ENCODE measurements at regions not wholly inside any gene's neighbourhood (a gene's known extent, or its start where the extent isn't known, plus 50 kb on each side); places are given as distances from the start of the nearest gene placed in this dataset.

DNA sequence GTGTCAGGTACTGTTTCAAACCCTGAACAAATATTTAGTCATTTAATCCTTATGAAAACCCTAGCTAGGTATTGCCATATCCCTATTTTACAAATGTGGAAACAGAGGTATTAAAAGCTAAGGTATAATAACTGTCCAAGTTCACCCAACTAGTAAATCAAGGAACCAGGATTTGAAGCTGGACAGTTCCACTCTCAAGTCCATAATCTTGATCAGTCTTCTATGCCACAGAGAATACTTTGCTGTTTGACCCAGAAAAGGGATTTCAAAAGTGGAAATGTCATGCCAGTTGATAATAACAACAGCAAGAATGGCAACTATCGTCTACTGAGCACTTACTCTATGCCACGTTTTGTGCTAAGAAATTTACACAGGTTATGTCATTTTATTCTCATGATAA is 90.4 kb upstream of the KIT start:
- H3K4me3 ChIP-seq (ENCODE audit: low read depth, low read length): no peak overlapping the region
- no peak overlapping the region for H3K27ac ChIP-seq (ENCODE audit: low read depth, low read length)
- H3K9me3 ChIP-seq (ENCODE audit: control insufficient read depth, insufficient read depth, low read length): no peaks in the 10 kb centered on the region
- H3K27me3 ChIP-seq (ENCODE audit: control insufficient read depth, insufficient read depth, low read length): no peaks in the 10 kb centered on the region
- CTCF ChIA-PET: no interaction called here
- DNase-seq (ENCODE audit: low read depth, low spot score): no peak
- POLR2A ChIA-PET: no interaction called here
- TF ChIP-seq, protein P1, sequence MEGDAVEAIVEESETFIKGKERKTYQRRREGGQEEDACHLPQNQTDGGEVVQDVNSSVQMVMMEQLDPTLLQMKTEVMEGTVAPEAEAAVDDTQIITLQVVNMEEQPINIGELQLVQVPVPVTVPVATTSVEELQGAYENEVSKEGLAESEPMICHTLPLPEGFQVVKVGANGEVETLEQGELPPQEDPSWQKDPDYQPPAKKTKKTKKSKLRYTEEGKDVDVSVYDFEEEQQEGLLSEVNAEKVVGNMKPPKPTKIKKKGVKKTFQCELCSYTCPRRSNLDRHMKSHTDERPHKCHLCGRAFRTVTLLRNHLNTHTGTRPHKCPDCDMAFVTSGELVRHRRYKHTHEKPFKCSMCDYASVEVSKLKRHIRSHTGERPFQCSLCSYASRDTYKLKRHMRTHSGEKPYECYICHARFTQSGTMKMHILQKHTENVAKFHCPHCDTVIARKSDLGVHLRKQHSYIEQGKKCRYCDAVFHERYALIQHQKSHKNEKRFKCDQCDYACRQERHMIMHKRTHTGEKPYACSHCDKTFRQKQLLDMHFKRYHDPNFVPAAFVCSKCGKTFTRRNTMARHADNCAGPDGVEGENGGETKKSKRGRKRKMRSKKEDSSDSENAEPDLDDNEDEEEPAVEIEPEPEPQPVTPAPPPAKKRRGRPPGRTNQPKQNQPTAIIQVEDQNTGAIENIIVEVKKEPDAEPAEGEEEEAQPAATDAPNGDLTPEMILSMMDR (IDR thresholded peaks at IDR 0.05; ENCODE audit: low read depth, low read length): no peak

DNA sequence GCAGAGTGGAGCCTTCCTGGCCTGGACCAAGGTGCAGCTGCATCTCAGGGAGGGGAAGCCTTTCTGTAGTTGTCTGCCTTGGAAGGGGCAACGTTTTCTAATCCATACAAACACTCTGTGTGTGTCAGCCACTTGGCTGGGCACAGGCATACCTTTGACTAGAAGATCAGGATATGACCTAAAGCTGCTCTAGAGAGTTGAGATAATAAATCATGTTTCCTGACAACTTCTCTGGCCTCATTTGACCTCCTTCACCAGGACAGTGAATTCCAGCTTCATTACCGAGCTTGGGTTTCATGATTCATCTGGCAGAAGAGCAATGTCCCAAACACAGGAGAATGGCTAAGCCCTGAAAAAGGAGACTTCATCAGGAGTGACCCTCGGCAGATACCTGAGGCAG is 89.6 kb upstream of the KIT start:
- no peak overlapping the region for H3K4me3 ChIP-seq (ENCODE audit: low read depth, low read length)
- no peaks in the 10 kb centered on the region for H3K9me3 ChIP-seq (ENCODE audit: control insufficient read depth, insufficient read depth, low read length)
- H3K27ac ChIP-seq (ENCODE audit: low read depth, low read length): no peak overlapping the region
- TF ChIP-seq, protein P1 (IDR thresholded peaks at IDR 0.05; ENCODE audit: low read depth, low read length): no peak
- H3K27me3 ChIP-seq (ENCODE audit: control insufficient read depth, insufficient read depth, low read length): no peaks in the 10 kb centered on the region
- CTCF ChIA-PET: no interaction called here
- peak; percentile 3 for DNase-seq (ENCODE audit: low read depth, low spot score)
- POLR2A ChIA-PET: no interaction called here

DNA sequence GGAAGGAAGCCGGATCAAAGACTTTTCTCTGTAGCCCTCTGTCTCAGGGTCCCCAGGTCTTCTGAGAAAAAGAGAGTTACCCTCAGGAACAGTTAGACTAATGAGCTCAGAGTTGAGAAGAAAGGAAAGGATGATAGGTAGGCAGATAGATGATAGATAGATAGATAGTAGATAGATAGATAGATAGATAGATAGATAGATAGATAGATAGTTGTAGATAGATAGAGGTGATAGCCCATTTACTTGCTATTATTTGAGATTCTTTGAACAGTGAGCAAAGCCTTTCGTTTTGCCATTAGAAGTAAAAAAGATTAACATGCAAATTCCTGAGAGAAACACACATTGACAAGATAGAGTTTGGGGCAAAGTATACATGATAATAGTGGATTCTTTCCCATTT is 86.9 kb upstream of the KIT start:
- DNase-seq (ENCODE audit: low read depth, low spot score): no peak
- H3K9me3 ChIP-seq (ENCODE audit: control insufficient read depth, insufficient read depth, low read length): no peaks in the 10 kb centered on the region
- TF ChIP-seq, protein P1 (IDR thresholded peaks at IDR 0.05; ENCODE audit: low read depth, low read length): no peak
- ChIA-PET POLR2A (no interaction called here), CTCF (no interaction called here)
- no peak overlapping the region for H3K4me3 ChIP-seq (ENCODE audit: low read depth, low read length)
- no peaks in the 10 kb centered on the region for H3K27me3 ChIP-seq (ENCODE audit: control insufficient read depth, insufficient read depth, low read length)
- no peak overlapping the region for H3K27ac ChIP-seq (ENCODE audit: low read depth, low read length)

DNA sequence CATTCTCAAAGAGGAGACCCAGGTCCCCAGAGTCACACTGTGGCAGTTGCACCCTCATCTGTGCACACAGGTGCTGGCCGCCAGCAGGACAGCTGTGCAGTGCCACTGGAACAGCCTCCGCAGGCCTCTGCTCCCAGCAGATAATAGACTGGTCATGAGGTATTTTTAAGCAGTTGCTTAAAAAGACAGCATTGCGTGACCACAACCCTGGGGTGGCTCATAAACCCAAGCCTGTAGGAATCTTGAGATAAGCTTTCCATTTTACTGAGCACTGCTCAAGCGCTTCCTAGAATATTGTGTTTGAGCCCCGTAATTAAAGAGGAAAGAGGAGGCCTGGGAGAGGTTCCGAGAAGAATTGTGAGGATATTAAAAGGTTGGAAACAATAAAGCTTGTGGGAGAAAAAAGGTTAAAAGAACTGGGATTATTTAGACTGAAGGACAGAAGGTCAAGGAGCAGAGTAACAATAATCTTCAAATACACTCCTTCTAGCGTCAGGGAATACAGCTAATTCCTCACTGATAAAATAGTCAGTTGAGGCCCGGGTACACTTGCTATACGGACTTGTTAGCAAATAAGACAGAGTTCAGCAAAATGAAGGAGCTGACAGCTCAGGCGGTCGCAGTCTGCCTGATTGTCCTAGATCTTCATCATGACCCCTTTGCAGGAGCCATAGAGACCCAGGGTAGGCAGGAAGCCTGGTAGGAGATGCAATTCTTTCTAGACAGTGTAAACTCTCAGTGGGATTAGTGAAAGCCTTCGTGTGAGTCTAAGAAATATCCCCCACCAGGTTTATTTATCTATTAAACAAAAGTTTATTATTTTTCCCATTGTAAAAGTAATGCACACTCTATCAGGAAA is 86.2 kb upstream of the KIT start:
- CTCF ChIA-PET: no interaction called here
- Histone ChIP-seq H3K27me3 (ENCODE audit: control insufficient read depth, insufficient read depth, low read length) (no peaks in the 10 kb centered on the region), H3K4me3 (ENCODE audit: low read depth, low read length) (no peak overlapping the region), H3K9me3 (ENCODE audit: control insufficient read depth, insufficient read depth, low read length) (no peaks in the 10 kb centered on the region), H3K27ac (ENCODE audit: low read depth, low read length) (no peak overlapping the region)
- no peak for DNase-seq (ENCODE audit: low read depth, low spot score)
- TF ChIP-seq, protein P1 (IDR thresholded peaks at IDR 0.05; ENCODE audit: low read depth, low read length): no peak
- POLR2A ChIA-PET: no interaction called here

DNA sequence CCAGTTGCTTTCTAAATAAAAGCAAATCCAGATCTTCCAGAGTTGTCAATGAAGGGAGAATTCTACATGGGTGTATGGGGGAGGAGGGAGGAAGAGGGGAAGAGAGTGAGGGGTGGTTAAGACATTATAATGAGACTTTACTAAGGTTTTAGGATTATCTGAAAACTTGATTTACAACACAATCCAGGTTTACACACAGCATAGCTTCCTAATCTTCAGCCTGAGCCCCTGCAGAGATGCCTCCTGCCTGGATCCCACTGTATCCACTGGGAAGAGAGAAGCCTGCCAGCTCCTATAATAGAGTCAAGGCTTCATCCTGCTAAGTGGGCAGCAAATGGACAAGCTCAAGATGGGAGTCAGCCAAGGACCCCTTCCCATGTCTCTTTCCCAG is 85.6 kb upstream of the KIT start:
- TF ChIP-seq, protein P1 (IDR thresholded peaks at IDR 0.05; ENCODE audit: low read depth, low read length): no peak
- no peak for DNase-seq (ENCODE audit: low read depth, low spot score)
- no peak overlapping the region for H3K4me3 ChIP-seq (ENCODE audit: low read depth, low read length)
- POLR2A ChIA-PET: no interaction called here
- CTCF ChIA-PET: no interaction called here
- H3K9me3 ChIP-seq (ENCODE audit: control insufficient read depth, insufficient read depth, low read length): no peaks in the 10 kb centered on the region
- H3K27me3 ChIP-seq (ENCODE audit: control insufficient read depth, insufficient read depth, low read length): no peaks in the 10 kb centered on the region
- H3K27ac ChIP-seq (ENCODE audit: low read depth, low read length): no peak overlapping the region
